B cell (primary cell): ENCODE measurements at regions not wholly inside any gene's neighbourhood (a gene's known extent, or its start where the extent isn't known, plus 50 kb on each side); places are given as distances from the start of the nearest gene placed in this dataset.

Experiments used
- ATAC-seq: fragments of 200-7000 bp; cut with Tn5 transposase; one replicate; pipeline ENCODE4 v1.10.0; 2021; ENCODE audit warnings: low read depth, mild to moderate bottlenecking, moderate number of reproducible peaks, moderate library complexity
- CTCF ChIA-PET: fragments of 350-600 bp; sonication (Branson Sonifier 250); formaldehyde crosslinking; loops from one replicate; lab custom pipeline; 2021; ENCODE audit warnings: antibody characterized with exemption, inconsistent platforms; lab: Charles Lee
- POLR2A ChIA-PET: fragments of 350-600 bp; sonication (Branson Sonifier 250); formaldehyde crosslinking; loops from one replicate; lab custom pipeline; 2021; ENCODE audit warnings: antibody characterized with exemption; lab: Charles Lee
- DNase-seq: peaks from one replicate; pipeline ENCODE4 v3.0.0; 2013
- H2AFZ ChIP-seq: 2 replicates; pipeline ENCODE4 v1.6.1; 2012; ENCODE audit warnings: mild to moderate bottlenecking, low read depth, low read length; ENCODE audit not compliant: insufficient read depth, poor library complexity, severe bottlenecking
- H3K27ac ChIP-seq, 2 donors: 1 replicate in 1 of 2; 2 replicates in 1 of 2; pipeline ENCODE4 v1.5.1; 2012 to 2013; ENCODE audit warnings: low read length in 2 of 2, mild to moderate bottlenecking in 2 of 2, moderate library complexity in 1 of 2
- H3K27me3 ChIP-seq, 4 experiments: fragments of 200-600 bp in 1 of 4; sonication (generic) in 1 of 4; replicated peaks in 1 of 4; 1 replicate in 2 of 4; 2 replicates in 2 of 4; pipeline versions ENCODE4 v1.6.1 to v1.7.0; 2013 to 2016; ENCODE audit warnings: low read length in 3 of 4, mild to moderate bottlenecking in 2 of 4, mixed read lengths in 1 of 4, moderate library complexity in 1 of 4; ENCODE audit not compliant: insufficient read depth in 4 of 4, control insufficient read depth in 3 of 4; ENCODE audit errors: control extremely low read depth in 1 of 4
- H3K36me3 ChIP-seq, 2 experiments: replicated peaks in 1 of 2; 1 replicate in 1 of 2; 2 replicates in 1 of 2; pipeline versions ENCODE4 v1.6.1 to v1.7.1; 2013; ENCODE audit warnings: low read length in 1 of 2; ENCODE audit not compliant: insufficient read depth in 2 of 2, control insufficient read depth in 1 of 2; ENCODE audit errors: control extremely low read depth in 1 of 2, extremely low read depth in 1 of 2
- H3K4me1 ChIP-seq, 2 donors: fragments of 200-600 bp in 1 of 2; sonication (generic) in 1 of 2; 1 replicate in 1 of 2; 2 replicates in 1 of 2; pipeline versions ENCODE4 v1.5.1 to v1.6.1; 2013 to 2017; ENCODE audit warnings: low read length in 2 of 2; ENCODE audit not compliant: control insufficient read depth in 2 of 2, insufficient read depth in 2 of 2
- H3K4me2 ChIP-seq: replicated peaks from 2 replicates; pipeline ENCODE3; 2012; ENCODE audit warnings: mild to moderate bottlenecking, low read depth, low read length; ENCODE audit not compliant: poor library complexity, severe bottlenecking
- H3K4me3 ChIP-seq, 5 experiments: fragments of 200-600 bp in 1 of 5; sonication (generic) in 1 of 5; 1 replicate in 3 of 5; 2 replicates in 2 of 5; pipeline versions ENCODE4 v1.5.1 to v1.7.0; 2011 to 2016; ENCODE audit warnings: low read length in 4 of 5, mild to moderate bottlenecking in 4 of 5, low read depth in 2 of 5, control low read depth in 1 of 5, moderate library complexity in 1 of 5; ENCODE audit not compliant: insufficient read depth in 1 of 5; ENCODE audit errors: control extremely low read depth in 1 of 5, extremely low read depth in 1 of 5
- H3K79me2 ChIP-seq: fragments of 200-600 bp; sonication (generic); one replicate; pipeline ENCODE4 v1.6.0; 2016; ENCODE audit warnings: low read length; ENCODE audit not compliant: control insufficient read depth, insufficient read depth
- H3K9ac ChIP-seq: fragments of 200-600 bp; sonication (generic); 2 replicates; pipeline ENCODE4 v1.6.1; 2017; ENCODE audit warnings: mild to moderate bottlenecking, low read length, moderate library complexity
- H3K9me3 ChIP-seq, 3 donors: one replicate each; pipeline versions ENCODE4 v1.6.1 to v1.7.1; 2013; ENCODE audit warnings: low read length in 2 of 3; ENCODE audit not compliant: control insufficient read depth in 2 of 3, insufficient read depth in 1 of 3; ENCODE audit errors: control extremely low read depth in 1 of 3
- H4K20me1 ChIP-seq: 2 replicates; pipeline ENCODE4 v1.6.0; 2012; ENCODE audit warnings: mild to moderate bottlenecking, low read length; ENCODE audit not compliant: insufficient read depth, control insufficient read depth, poor library complexity, severe bottlenecking
- H3K27ac Mint-ChIP-seq: one replicate; pipeline ENCODE4 v1.8.0; 2021; ENCODE audit warnings: mixed read lengths
- H3K27me3 Mint-ChIP-seq: one replicate; pipeline ENCODE4 v1.8.0; 2021; ENCODE audit warnings: mixed read lengths
- H3K4me1 Mint-ChIP-seq: one replicate; pipeline ENCODE4 v1.8.0; 2021; ENCODE audit warnings: mixed read lengths
- H3K4me3 Mint-ChIP-seq: one replicate; pipeline ENCODE4 v1.8.0; 2021; ENCODE audit warnings: mixed read lengths
- H3K9me3 Mint-ChIP-seq: one replicate; pipeline ENCODE4 v1.8.0; 2022; ENCODE audit warnings: mixed read lengths; ENCODE audit not compliant: insufficient read depth
- CTCF ChIP-seq: fragments of 200-600 bp; IDR thresholded peaks from one replicate; pipeline ENCODE4 v1.8.0; 2022; ENCODE audit warnings: antibody characterized with exemption, mild to moderate bottlenecking
- EZH2 ChIP-seq: IDR thresholded peaks from 2 replicates; pipeline ENCODE4 v1.6.1; 2012; ENCODE audit warnings: borderline replicate concordance, low read depth, mild to moderate bottlenecking, moderate library complexity, low read length; ENCODE audit not compliant: insufficient read depth, poor library complexity, severe bottlenecking
- WGBS: methylation state at CpG from one replicate; pipeline ENCODE4 v1.1.5; 2013; ENCODE audit warnings: missing lambda C conversion rate; ENCODE audit not compliant: insufficient coverage; 5-methylcytosine and 5-hydroxymethylcytosine counted together
- intact Hi-C: fragments of 100-400 bp; cut with micrococcal nuclease; formaldehyde crosslinking; loops from one replicate; pipeline ENCODE4 v1.10.0; 2022

- Histone ChIP-seq H3K27ac (no peak overlapping the region), H3K36me3 (peaks cover 0 to 45% of the 10 kb centered on the region in 2 experiments)
These were observed 85.3 kb downstream of the RFLNA start for GRCh38 chr12:124379938-124380754.

More at GRCh38 chr12:124379938-124380754, 85.3 kb downstream of the RFLNA start:
- Mint-ChIP-seq H3K9me3 (no peaks in the 10 kb centered on the region), H3K27me3 (no peaks in the 10 kb centered on the region), H3K4me1 (peaks cover 10% of the 10 kb centered on the region), H3K4me3 (no peak overlapping the region), H3K27ac (no peak overlapping the region)
- no peak overlapping the region for H3K4me3 ChIP-seq
- 34% methylated on average over 31 of the region's 31 CpGs for WGBS
- DNase-seq (no peak), ATAC-seq (no peak)
- H3K4me2 ChIP-seq, result peak overlapping the region; percentile 7
- ChIA-PET POLR2A (no interaction called here), CTCF (no interaction called here)
- H3K79me2 ChIP-seq, result peaks cover 29% of the 10 kb centered on the region
- H2AFZ ChIP-seq, result no peak overlapping the region
- H3K9me3 ChIP-seq, result no peaks in the 10 kb centered on the region
- peaks cover 33% of the 10 kb centered on the region for H4K20me1 ChIP-seq
- peaks cover 0 to 5% of the 10 kb centered on the region in 2 donors for H3K4me1 ChIP-seq
- intact Hi-C loops, result no loop called here
- H3K9ac ChIP-seq, result no peak overlapping the region
- TF ChIP-seq CTCF, result no peak
- no peak for TF ChIP-seq EZH2
- H3K27me3 ChIP-seq, result no peaks in the 10 kb centered on the region
